GM23338 (cell line): ENCODE measurements at regions not wholly inside any gene's neighbourhood (a gene's known extent, or its start where the extent isn't known, plus 50 kb on each side); places are given as distances from the start of the nearest gene placed in this dataset.

Experiments
- ATAC-seq: fragments of 200-7000 bp; cut with Tn5 transposase; 3 replicates; pipeline ENCODE4 v1.9.1; 2020
- DNase-seq: peaks from one replicate; pipeline ENCODE4 v3.0.0-alpha.2; 2015; ENCODE audit warnings: low spot score
- H2AFZ ChIP-seq: fragments of 200-600 bp; sonication (generic); 2 replicates; pipeline ENCODE4 v1.8.0; 2016; ENCODE audit warnings: antibody characterized with exemption, mild to moderate bottlenecking, moderate library complexity
- H3F3A ChIP-seq: fragments of 200-600 bp; sonication (generic); replicated peaks from 2 replicates; pipeline ENCODE4 v1.8.0; 2017; ENCODE audit warnings: antibody characterized with exemption, mixed run types, low read depth
- H3K27ac ChIP-seq: fragments of 200-600 bp; sonication (generic); 2 replicates; pipeline ENCODE4 v1.6.1; 2016; ENCODE audit warnings: low read depth
- H3K27me3 ChIP-seq: fragments of 200-600 bp; sonication (generic); 2 replicates; pipeline ENCODE4 v1.8.0; 2016; ENCODE audit warnings: mild to moderate bottlenecking, mixed run types, moderate library complexity; ENCODE audit not compliant: insufficient read depth
- H3K36me3 ChIP-seq: fragments of 200-600 bp; sonication (generic); 2 replicates; pipeline ENCODE4 v1.8.0; 2016; ENCODE audit warnings: mild to moderate bottlenecking; ENCODE audit not compliant: insufficient read depth
- H3K4me1 ChIP-seq: fragments of 200-600 bp; sonication (generic); 2 replicates; pipeline ENCODE4 v1.8.0; 2016; ENCODE audit warnings: mild to moderate bottlenecking, moderate library complexity; ENCODE audit not compliant: insufficient read depth
- H3K4me2 ChIP-seq: fragments of 200-600 bp; sonication (generic); 2 replicates; pipeline ENCODE4 v1.7.1; 2017; ENCODE audit warnings: mixed run types
- H3K4me3 ChIP-seq: fragments of 200-600 bp; sonication (generic); 2 replicates; pipeline ENCODE4 v1.6.1; 2016; ENCODE audit warnings: mixed run types
- H3K79me2 ChIP-seq: fragments of 200-600 bp; sonication (generic); replicated peaks from 2 replicates; pipeline ENCODE4 v1.8.0; 2017; ENCODE audit warnings: mild to moderate bottlenecking; ENCODE audit not compliant: insufficient read depth
- H3K9me2 ChIP-seq: fragments of 200-600 bp; sonication (generic); 2 replicates; pipeline ENCODE4 v1.8.0; 2017; ENCODE audit not compliant: insufficient read depth
- H4K20me1 ChIP-seq: fragments of 200-600 bp; sonication (generic); replicated peaks from 2 replicates; pipeline ENCODE4 v1.8.0; 2017; ENCODE audit warnings: mild to moderate bottlenecking; ENCODE audit not compliant: insufficient read depth
- H3K27ac Mint-ChIP-seq: 2 replicates; pipeline ENCODE4 v1.8.0; 2020; ENCODE audit warnings: inconsistent platforms, mild to moderate bottlenecking, moderate library complexity, mixed read lengths
- H3K27me3 Mint-ChIP-seq: 3 replicates; pipeline ENCODE4 v1.8.0; 2022; ENCODE audit warnings: low read depth, mild to moderate bottlenecking, moderate library complexity, mixed read lengths, inconsistent platforms; ENCODE audit not compliant: insufficient read depth, poor library complexity
- H3K36me3 Mint-ChIP-seq: 3 replicates; pipeline ENCODE4 v1.8.0; 2021; ENCODE audit warnings: low read depth, mild to moderate bottlenecking, inconsistent platforms, moderate library complexity, mixed read lengths
- H3K4me1 Mint-ChIP-seq: 3 replicates; pipeline ENCODE4 v1.8.0; 2020; ENCODE audit warnings: mild to moderate bottlenecking, inconsistent platforms, mixed read lengths
- H3K4me3 Mint-ChIP-seq: 3 replicates; pipeline ENCODE4 v1.8.0; 2021; ENCODE audit warnings: moderate library complexity, mild to moderate bottlenecking, inconsistent platforms, mixed read lengths
- H3K9me3 Mint-ChIP-seq: 3 replicates; pipeline ENCODE4 v1.8.0; 2020; ENCODE audit warnings: moderate library complexity, mild to moderate bottlenecking, inconsistent platforms, mixed read lengths
- CREB1 ChIP-seq: fragments of 250-450 bp; sonication (Bioruptor Pico); IDR thresholded peaks from 2 replicates; pipeline ENCODE4 v1.5.0; 2020; ENCODE audit warnings: low read depth, mild to moderate bottlenecking, moderate library complexity
- CTCF ChIP-seq, 2 experiments: fragments of 200-600 bp in 1 of 2; sonication (generic) in 1 of 2; conservative IDR thresholded peaks; 2 replicates each; pipeline versions ENCODE4 v1.5.1 to v1.6.1; 2016 to 2017; ENCODE audit warnings: antibody characterized with exemption in 2 of 2, low read depth in 2 of 2, mild to moderate bottlenecking in 2 of 2, moderate library complexity in 1 of 2
- EZH2 ChIP-seq: fragments of 200-600 bp; sonication (generic); IDR thresholded peaks from one replicate; pipeline ENCODE4 v1.8.0; 2017; ENCODE audit warnings: antibody characterized with exemption, mild to moderate bottlenecking, low read depth; ENCODE audit not compliant: unreplicated experiment
- EZH2phosphoT487 ChIP-seq: fragments of 200-600 bp; sonication (generic); IDR thresholded peaks from one replicate; pipeline ENCODE4 v1.8.1; 2018; ENCODE audit warnings: antibody characterized with exemption; ENCODE audit not compliant: unreplicated experiment
- NANOG ChIP-seq: IDR thresholded peaks from 2 replicates; pipeline ENCODE4 v1.6.1; 2016; ENCODE audit warnings: antibody characterized with exemption, borderline replicate concordance
- POLR2AphosphoS5 ChIP-seq: IDR thresholded peaks from 2 replicates; pipeline ENCODE4 v1.6.1; 2016; ENCODE audit warnings: antibody characterized with exemption, low read depth
- STAT1 ChIP-seq: IDR thresholded peaks from one replicate; pipeline ENCODE4 v1.6.1; 2016; ENCODE audit warnings: antibody characterized with exemption; ENCODE audit not compliant: unreplicated experiment
- ZNF114 ChIP-seq: fragments of 250-450 bp; sonication (Bioruptor Pico); IDR thresholded peaks from 2 replicates; pipeline ENCODE4 v1.5.0; 2020; ENCODE audit warnings: mild to moderate bottlenecking, moderate library complexity
- ZNF331 ChIP-seq: fragments of 250-450 bp; sonication (Bioruptor Pico); IDR thresholded peaks from 2 replicates; pipeline ENCODE4 v1.5.0; 2020; ENCODE audit warnings: low read depth, mild to moderate bottlenecking, moderate library complexity
- ZNF462 ChIP-seq: fragments of 250-450 bp; sonication (Bioruptor Pico); IDR thresholded peaks from 2 replicates; pipeline ENCODE4 v1.5.0; 2020; ENCODE audit warnings: mild to moderate bottlenecking, moderate library complexity
- TF ChIP-seq, protein P1 (sequence below): IDR thresholded peaks from one replicate; pipeline ENCODE4 v1.6.1; 2018; ENCODE audit warnings: antibody characterized with exemption; ENCODE audit not compliant: unreplicated experiment
- TF ChIP-seq, protein P2 (sequence below): IDR thresholded peaks from 2 replicates; pipeline ENCODE4 v1.6.1; 2016; ENCODE audit warnings: antibody characterized with exemption

GRCh38 chr5:125381290-125381689 lies 634.9 kb upstream of the ZNF608 start (continued):
- TF ChIP-seq, protein P1, sequence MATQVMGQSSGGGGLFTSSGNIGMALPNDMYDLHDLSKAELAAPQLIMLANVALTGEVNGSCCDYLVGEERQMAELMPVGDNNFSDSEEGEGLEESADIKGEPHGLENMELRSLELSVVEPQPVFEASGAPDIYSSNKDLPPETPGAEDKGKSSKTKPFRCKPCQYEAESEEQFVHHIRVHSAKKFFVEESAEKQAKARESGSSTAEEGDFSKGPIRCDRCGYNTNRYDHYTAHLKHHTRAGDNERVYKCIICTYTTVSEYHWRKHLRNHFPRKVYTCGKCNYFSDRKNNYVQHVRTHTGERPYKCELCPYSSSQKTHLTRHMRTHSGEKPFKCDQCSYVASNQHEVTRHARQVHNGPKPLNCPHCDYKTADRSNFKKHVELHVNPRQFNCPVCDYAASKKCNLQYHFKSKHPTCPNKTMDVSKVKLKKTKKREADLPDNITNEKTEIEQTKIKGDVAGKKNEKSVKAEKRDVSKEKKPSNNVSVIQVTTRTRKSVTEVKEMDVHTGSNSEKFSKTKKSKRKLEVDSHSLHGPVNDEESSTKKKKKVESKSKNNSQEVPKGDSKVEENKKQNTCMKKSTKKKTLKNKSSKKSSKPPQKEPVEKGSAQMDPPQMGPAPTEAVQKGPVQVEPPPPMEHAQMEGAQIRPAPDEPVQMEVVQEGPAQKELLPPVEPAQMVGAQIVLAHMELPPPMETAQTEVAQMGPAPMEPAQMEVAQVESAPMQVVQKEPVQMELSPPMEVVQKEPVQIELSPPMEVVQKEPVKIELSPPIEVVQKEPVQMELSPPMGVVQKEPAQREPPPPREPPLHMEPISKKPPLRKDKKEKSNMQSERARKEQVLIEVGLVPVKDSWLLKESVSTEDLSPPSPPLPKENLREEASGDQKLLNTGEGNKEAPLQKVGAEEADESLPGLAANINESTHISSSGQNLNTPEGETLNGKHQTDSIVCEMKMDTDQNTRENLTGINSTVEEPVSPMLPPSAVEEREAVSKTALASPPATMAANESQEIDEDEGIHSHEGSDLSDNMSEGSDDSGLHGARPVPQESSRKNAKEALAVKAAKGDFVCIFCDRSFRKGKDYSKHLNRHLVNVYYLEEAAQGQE = no peak
- no peak for TF ChIP-seq ZNF331 (CRISPR knock-in tag)
- TF ChIP-seq CTCF (conservative IDR thresholded peaks at IDR 0.05; ENCODE audit: low read depth in 2 of 2) = no peak
- TF ChIP-seq, protein P2, sequence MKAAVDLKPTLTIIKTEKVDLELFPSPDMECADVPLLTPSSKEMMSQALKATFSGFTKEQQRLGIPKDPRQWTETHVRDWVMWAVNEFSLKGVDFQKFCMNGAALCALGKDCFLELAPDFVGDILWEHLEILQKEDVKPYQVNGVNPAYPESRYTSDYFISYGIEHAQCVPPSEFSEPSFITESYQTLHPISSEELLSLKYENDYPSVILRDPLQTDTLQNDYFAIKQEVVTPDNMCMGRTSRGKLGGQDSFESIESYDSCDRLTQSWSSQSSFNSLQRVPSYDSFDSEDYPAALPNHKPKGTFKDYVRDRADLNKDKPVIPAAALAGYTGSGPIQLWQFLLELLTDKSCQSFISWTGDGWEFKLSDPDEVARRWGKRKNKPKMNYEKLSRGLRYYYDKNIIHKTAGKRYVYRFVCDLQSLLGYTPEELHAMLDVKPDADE = no peak
- no peak for TF ChIP-seq POLR2AphosphoS5
- no peak for TF ChIP-seq EZH2phosphoT487
- TF ChIP-seq ZNF114 = no peak

GRCh38 chr5:125384071-125384470 lies 637.6 kb upstream of the ZNF608 start:
- Mint-ChIP-seq H3K4me1 (peaks cover 7% of the 10 kb centered on the region), H3K27ac (no peak overlapping the region), H3K27me3 (no peaks in the 10 kb centered on the region), H3K4me3 (no peak overlapping the region), H3K9me3 (peaks cover 4% of the 10 kb centered on the region; the same call in 1 of the 3 replicates), H3K36me3 (peaks cover 7% of the 10 kb centered on the region)
- Histone ChIP-seq H3K27me3 (no peaks in the 10 kb centered on the region), H3K4me3 (no peak overlapping the region), H3K36me3 (no peaks in the 10 kb centered on the region), H3K27ac (no peak overlapping the region), H3K79me2 (no peaks in the 10 kb centered on the region), H3K9me2 (no peaks in the 10 kb centered on the region; the same call in 1 of the 2 replicates), H4K20me1 (no peaks in the 10 kb centered on the region), H2AFZ (no peak overlapping the region), H3F3A (no peaks in the 10 kb centered on the region), H3K4me2 (no peak overlapping the region), H3K4me1 (peaks cover 5% of the 10 kb centered on the region; the same call in 1 of the 2 replicates)
- DNase-seq (no peak), ATAC-seq (no peak)
- TF ChIP-seq, protein P2 = no peak
- TF ChIP-seq NANOG (no peak), CREB1 (CRISPR knock-in tag) (no peak), EZH2 (no peak), STAT1 (no peak), ZNF462 (CRISPR knock-in tag) (no peak), ZNF114 (no peak)
